HG03159 (cell line): ENCODE measurements at regions not wholly inside any gene's neighbourhood (a gene's known extent, or its start where the extent isn't known, plus 50 kb on each side); places are given as distances from the start of the nearest gene placed in this dataset.
"Not testable (repeated sequence)": the region's sequence is repeated elsewhere in the genome, so short reads cannot be mapped to it uniquely, and the experiment has no call there.

Experiments
- ATAC-seq: cut with Tn5 transposase; IDR thresholded peaks from one replicate; pipeline ENCODE4 v1.9.1; 2021; ENCODE audit warnings: mild to moderate bottlenecking, moderate library complexity; ENCODE audit not compliant: unreplicated experiment

DNA sequence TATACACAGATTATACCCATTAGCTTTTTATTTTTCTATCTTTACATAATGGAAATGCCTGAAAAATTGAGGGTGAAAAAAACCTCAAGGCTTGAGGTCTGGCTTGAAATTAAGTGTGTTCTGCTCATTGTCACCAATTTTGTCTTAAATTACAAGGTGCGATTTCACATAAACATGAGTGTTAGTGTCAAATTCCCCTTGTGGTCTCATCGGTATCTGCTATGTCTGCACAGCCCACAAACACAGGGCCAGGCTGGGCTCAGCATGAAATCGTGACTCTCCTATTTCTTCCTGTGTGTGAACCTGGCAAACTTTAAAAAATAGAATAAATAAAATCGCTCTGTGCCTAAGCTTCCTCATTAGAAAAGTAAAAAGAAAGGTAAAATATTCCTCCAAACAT is 109.1 kb downstream of the CRLF2 start:
- no peak for ATAC-seq

DNA sequence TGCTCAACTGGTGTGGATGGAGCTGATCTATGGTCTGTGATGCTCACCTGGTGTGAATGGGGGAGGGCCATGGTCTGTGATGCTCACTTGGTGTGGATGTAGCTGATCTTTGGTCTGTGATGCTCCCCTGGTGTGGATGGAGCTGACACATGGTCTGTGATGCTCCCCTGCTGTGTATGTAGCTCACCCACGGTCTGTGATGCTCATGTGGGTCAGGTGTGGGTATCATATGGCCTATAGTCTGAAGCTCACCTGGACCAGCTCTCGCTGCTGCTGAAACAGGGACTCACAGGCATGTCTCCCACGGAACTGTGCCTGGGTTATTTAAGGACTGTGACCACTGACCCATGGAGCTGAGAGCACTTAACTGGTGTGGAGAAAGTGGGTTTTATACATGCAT is 109.7 kb downstream of the CRLF2 start:
- ATAC-seq = no peak

DNA sequence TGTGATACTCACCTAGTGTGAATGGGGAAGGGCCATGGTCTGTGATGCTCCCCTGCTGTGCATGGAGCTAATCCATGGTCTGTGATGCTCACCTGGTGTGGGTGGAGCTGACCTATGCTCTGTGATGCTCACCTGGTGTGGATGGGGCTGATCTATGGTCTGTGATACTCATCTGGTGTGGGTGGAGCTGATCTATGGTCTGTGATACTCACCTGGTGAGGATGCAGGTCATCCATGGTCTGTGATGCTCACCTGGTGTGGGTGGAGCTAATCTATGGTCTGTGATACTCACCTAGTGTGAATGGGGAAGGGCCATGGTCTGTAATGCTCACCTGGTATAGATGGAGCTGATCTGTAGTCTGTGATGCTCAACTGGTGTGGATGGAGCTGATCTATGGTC is 110.2 kb downstream of the CRLF2 start:
- ATAC-seq = not testable (repeated sequence)

DNA sequence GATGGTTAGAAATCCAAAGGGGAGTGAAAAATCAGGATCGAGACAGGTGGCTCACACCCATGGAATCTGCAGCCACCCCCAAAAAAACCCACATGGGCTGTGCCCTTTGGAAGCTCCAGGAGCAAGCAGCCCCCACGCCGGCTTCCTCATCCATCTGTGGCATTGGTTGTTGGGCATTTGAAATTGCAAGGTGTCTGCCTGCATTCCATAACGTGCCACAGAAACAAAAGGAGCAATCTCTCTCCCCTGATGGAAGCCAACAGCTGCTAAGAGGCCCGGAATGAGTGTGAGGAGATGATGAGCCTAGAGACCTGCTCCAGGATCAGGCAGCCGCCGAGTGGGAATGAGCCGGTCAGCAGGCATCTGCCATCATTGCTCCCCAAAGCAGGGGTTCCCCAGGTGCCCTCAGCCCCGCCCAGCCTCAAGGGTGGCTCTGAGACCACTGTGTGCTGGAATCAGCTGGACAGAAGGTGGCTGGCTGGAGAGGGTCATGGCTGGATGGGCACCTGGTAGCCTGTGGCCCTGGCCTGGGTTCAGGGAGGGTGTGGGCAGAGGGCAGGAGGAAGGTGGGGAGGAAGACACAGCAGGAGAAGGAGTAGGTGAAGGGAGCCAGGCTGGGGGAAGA is 113.2 kb downstream of the CRLF2 start:
- ATAC-seq = no peak

DNA sequence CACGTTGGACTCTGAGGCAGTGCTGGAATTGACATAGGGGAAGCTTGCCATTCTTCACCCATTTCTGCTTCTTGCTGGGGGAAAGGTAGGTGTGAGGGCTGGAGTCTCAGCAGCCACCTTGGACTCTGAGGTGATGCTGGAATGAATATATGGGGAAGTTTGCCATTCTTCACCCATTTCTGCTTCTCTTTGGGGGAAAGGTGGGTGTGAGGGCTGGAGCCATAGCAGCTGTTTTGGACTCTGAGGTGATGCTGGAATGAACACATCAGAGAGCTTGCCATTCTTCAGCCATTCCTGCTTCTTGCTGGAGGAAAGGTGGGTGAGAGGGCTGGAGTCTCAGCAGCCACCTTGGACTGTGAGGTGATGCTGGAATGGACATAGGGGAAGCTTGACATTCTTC is 115.1 kb downstream of the CRLF2 start:
- no peak for ATAC-seq

DNA sequence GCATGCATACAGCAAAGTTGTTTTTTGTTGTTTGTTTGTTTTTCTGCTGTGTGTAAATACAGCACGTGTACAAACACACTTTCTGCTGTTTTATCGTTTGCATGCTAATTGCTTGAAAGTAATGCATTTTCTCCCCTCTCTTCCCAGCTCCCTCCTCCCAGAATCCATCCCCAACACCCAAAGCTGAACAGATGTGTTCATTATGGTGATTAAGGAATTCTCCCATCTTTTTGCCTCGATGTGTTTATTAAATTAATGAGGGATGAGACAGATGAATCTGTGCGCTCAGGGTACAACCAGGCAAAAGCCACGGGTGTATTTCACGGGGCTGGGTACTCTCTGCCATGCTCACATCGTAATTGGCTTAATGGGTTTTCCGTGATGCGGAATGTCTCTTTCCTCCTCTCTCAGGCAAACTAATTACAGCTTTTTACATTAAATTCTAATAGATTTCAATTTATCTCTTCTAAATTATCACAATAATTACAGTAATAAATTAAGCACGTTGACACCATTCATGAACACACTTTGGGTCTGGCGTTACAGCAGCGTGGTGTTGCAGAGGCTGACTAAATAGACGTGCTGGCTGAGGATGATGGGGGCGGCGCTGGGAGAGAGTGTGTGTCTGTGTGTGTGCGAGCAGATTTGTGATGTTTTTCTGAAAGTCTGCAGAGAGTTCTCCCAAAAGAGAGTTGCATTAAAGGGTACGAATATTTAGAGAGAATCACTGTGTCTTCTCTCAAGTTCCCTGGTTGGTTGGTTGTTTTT is 117.7 kb downstream of the CRLF2 start:
- ATAC-seq = no peak

DNA sequence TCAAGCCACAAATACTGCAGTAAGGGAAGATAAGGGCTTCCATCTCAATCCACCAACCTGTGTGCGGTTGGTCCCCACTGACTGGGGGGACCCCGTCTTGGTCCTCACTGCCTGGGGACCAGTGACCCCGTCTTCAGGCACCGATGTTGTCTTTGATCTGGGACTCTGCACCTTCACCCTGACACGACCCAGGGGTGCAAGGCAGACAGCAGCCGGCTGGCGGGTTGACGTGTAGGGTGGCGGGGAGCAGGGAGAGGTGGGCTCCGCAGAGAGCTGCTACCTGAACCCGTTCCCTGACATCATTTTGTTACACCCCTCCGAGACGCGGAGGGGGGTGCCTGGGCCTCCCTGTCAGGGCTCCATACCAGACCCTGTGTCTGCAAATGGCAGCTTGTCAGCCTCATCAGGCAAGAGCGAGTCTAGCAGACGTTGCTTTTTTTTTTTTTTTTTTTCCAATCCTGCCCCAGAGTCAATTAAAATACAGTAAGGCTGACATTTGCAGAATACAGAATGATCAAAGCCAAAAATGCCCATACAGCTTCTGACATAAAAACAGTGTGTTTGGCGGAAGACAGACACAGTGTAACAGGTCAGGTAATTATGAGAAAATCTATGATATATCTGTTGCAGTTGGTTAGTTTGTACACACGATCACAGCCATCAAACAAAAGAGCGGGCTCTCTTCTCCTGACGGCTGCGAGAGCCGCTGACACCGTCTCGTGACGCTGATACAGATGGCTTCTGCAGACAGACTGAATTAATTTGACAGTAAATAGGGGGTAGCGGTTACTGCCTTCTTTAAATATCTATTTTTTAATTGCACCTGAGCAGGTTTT is 118.6 kb downstream of the CRLF2 start:
- no peak for ATAC-seq

DNA sequence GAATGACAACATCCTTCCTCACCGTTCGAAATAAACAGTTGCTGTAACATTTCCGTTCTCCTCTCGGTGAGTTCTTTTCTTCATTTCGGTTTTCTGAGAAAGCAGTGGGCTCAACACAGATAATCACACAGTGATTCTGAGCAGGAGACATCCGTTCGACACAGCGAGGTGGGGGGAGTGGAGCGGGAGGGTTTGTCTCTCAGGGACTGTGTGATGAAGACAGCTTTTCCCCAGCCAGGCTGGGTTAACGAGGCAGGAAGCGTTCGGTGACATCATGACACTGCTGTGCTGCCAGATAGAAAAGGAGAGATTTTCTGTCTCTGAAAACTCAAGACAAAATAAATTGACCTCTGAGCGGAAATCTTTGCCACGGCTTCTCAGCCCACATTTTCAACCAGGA is 119.3 kb downstream of the CRLF2 start:
- ATAC-seq = no peak

DNA sequence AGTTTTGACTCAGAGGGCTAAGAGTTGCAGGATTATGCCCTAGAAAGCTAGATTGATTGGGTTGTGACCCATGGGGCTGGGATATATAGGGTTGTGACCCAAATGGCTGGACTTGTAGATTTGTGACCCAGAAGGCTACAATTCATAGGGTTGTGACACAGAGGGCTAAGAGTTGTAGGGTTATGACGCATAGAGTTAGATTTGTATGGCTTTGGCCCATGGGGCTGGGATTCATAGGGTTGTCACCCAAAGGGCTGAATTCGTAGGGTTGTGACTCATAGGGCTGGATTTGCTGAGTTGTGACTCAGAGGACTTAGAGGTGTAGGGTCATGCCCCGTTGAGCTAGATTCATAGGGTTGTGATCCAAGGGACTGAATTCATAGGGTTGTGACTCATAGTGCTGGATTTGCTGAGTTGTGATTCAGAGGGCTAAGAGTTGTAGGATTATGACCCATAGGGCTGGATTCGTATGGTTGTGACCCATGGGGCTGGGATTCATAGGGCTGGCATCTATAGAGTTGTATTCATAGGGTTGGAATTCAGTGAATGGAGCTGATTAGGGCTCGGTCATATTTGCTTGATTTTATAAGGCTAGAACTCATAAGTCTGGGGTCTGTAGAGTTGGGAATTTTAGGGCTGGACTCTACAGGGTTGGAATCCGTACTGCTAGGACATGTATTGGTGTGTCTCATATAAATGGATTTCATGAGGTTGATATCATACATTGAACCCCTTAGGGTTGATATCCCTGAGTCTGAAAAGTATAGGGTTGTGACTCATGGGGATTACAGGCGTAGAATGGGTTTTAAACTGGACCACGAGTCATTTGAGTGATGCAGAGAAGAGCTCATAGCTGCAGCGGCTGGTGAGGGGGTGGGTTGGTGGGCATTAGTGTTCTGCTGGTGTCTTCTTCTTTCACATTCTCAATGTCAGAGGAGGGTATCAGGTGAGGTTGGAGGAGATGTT is 125.7 kb downstream of the CRLF2 start:
- ATAC-seq = no peak

DNA sequence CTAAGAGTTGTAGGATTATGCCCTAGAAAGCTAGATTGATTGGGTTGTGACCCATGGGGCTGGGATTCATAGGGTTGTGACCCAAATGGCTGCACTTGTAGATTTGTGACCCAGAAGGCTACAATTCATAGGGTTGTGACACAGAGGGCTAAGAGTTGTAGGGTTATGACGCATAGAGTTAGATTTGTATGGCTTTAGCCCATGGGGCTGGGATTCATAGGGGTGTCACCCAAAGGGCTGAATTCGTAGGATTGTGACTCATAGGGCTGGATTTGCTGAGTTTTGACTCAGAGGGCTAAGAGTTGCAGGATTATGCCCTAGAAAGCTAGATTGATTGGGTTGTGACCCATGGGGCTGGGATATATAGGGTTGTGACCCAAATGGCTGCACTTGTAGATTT is 126.6 kb downstream of the CRLF2 start:
- ATAC-seq = not testable (repeated sequence)

DNA sequence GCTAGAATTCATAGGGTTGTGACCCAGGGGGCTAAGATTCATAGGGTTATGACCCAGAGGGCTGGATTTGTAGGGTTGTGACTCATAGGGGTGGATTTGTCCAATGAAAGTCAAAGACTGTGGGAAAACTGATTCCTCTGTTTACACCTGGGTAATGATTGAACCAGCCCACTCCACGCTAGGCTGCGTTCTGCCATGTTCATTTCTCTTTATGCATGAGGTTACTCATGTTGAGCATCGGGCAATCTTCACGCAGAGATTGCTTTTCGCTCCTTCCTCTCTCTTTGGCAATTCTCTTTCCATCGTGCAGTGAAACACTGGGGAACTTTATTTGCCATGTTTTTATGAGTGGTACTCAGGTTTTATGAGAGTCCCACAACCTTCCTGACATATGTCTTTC is 127.8 kb downstream of the CRLF2 start:
- ATAC-seq = no peak

DNA sequence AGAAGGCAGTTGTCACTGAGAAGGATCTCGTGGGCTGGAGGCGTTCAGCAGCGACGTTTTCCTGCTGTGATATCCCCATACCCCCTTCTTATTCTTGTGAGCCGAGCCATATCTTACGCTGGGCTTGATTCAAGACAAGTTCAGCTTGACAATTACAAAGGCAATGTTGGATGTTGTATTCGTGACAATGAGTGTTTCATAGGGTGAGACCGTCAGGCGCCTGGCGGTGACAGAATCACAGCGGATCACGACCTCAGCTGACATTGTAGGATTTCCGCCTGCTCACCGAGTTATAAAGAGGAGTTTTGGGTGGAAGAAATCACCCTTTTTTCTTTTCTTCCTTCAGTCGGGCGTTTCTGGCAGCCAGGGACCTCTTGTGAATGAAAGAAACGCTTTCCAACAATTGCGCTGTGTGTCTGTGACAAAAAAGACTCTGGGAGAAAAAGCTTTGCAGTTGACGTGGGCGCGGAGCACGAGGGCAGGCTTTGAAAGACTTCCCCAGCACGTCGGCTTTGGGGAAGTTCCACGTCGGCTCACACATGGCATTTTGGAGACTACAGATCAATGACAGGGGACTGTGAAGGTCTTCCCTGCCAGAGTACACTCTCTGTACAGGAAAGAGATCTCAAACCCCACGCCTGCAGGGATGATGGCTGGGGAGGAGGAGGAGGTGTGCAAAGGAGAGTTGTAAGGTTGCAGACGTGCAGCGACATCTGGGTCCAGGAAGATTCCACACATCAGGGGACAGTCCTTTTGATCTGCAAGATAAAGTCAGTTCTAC is 135.4 kb downstream of the CRLF2 start:
- ATAC-seq = no peak

DNA sequence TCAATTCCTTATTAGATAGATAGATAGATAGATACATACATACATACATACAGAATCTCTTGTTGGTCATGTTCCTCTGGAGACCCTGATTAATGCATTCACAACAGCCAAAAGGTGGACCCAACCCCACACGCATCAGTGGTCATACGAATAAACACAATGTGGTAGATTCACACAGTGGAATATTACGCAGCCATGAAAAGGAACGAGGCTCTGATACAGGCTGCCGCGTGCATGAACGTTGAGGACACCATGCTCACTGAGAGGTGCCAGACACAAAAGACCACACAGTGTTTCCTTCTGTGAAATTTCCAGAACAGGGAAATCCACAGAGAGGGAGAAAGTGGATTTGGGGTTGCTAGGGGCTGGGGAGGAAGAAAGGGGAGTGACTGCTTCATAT is 136.7 kb downstream of the CRLF2 start:
- ATAC-seq = no peak

DNA sequence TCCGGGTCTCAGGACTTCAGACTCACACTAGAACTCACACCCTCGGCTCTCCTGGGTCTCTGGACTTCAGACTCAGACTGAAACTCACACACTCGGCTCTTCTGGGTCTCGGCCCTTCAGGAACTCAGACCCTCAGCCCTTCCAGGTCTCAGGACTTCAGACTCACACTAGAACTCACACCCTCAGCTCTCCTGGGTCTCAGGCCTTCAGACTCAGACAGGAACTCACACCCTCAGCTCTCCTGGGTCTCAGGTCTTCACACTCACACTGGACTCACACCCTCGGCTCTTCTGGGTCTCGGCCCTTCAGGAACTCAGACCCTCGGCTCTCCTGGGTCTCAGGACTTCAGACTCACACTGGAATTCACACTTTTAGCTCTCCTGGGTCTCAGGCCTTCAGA is 137.3 kb downstream of the CRLF2 start:
- no peak for ATAC-seq

DNA sequence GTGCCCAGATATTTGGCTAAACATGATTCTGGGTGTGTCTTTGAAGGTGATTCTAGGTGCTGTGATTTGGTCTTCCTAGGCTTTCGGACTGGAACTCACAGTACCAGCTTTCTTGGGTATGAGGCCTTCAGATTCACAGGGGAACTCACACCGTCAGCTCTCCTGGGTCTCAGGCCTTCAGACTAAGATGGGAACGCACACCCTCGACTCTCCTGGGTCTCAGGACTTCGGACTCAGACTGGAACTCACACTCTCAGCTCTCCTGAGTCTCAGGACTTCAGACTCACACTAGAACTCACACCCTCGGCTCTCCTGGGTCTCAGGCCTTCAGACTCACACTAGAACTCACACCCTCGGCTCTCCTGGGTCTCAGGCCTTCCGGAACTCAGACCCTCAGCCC is 137.7 kb downstream of the CRLF2 start:
- no peak for ATAC-seq

DNA sequence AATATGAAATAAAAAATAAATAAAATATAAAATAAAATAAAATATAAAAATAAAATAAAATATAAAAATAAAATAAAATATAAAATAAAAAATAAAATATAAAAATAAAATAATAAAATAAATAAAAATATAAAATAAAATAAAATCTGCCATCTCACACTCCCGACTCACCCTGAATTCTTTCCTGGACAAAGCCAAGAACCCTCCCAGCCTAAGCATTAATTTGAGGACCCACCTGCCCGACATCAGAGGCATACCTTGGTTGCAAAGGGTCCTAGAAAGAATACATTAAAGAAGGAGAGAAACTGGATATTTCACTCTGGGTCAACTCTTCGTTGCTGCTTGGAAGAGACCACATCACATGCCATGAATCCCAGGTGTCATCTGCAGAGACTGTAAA is 138.3 kb downstream of the CRLF2 start:
- ATAC-seq = no peak

DNA sequence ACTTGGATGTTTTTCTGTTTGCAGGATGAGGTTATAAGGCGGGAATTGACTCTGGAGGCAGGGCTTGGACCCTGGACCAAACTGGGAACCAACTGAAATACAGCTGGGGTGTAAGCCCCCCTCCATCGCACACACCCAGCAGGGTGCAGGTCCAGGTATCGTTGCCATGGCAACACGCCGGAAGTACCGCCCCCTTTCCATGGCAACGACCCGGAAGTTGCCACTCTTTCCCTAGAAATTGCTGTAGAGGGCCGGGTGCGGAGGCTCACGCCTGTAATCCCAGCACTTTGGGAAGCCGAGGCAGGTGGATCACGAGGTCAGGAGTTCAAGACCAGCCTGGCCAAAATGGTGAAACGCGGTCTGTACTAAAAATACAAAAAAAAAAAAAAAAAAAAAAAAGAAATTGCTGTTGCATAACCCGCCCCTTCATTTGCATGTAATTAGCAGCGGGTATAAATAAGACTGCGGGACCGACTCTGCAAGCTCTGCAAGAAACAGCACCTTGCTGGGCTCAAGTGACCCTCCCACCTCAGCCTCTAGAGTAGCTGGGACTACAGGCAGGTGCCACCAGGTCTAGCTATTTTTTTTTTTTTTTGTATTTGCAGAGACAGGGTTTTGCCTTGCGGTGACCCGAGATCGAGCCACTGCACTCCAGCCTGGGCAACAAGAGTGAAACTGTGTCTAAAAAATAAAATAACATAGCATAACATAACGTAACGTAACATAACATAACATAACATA is 139.6 kb downstream of the CRLF2 start:
- ATAC-seq = no peak

DNA sequence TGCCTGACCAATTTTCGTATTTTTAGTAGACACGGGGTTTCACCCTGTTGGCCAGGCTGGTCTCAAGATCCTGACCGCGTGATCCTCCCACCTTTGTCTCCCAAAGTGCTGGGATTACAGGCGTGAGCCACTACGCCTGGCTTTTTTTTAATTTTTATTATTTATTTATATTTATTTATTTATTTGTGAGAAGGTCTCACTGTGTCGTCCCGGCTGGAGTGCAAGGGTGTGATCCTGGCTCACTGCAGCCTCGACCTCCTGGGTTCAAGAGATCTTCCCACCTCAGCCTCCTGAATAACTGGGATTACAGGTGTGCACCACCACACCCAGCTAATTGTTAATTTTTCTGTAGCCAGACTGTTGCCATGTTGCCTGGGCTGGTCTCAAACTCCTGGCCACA is 141.1 kb downstream of the CRLF2 start:
- ATAC-seq = no peak

DNA sequence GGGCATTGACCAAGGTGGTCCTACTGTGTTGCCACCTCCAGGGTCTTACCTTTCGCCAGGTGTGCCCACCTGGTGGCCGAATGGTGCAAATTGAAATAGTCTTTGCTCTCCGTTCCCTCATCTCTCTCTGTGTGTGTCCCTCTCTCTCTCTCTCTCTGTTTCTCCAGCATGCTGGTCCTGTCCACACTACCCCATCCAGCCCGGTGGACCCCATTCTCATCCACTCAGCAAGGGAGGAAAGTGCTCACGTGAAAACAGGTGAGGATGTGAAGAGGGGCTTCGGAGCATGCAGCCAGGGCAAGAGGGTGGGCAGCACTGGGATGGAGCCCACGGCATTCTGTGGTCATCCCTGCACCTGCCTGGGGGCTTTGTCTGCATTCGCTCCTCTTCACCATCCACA is 150.1 kb downstream of the CRLF2 start:
- ATAC-seq = no peak
